WTC11 (cell line): ENCODE measurements at regions not wholly inside any gene's neighbourhood (a gene's known extent, or its start where the extent isn't known, plus 50 kb on each side); places are given as distances from the start of the nearest gene placed in this dataset.

Experiments used
- MAX ChIP-seq: sonication (generic); formaldehyde crosslinking; IDR thresholded peaks from 2 replicates; pipeline ENCODE4 v1.8.0; 2022; ENCODE audit warnings: mild to moderate bottlenecking, missing genetic modification reagents
- USF2 ChIP-seq: sonication (generic); formaldehyde crosslinking; IDR thresholded peaks from 2 replicates; pipeline ENCODE4 v1.8.1; 2023; ENCODE audit warnings: mild to moderate bottlenecking, missing genetic modification reagents, moderate library complexity
- ZNF263 ChIP-seq: sonication (generic); formaldehyde crosslinking; IDR thresholded peaks from 2 replicates; pipeline ENCODE4 v1.8.1; 2022; ENCODE audit warnings: low read depth, mild to moderate bottlenecking, moderate library complexity, missing genetic modification reagents
- ZNF317 ChIP-seq: sonication (generic); formaldehyde crosslinking; IDR thresholded peaks from 2 replicates; pipeline ENCODE4 v1.8.1; 2023; ENCODE audit warnings: low read depth, mild to moderate bottlenecking, moderate library complexity, missing genetic modification reagents, borderline replicate concordance
- TF ChIP-seq, protein P1 (sequence below): fragments of 200-600 bp; IDR thresholded peaks from 2 replicates; pipeline ENCODE4 v1.8.0; 2022; ENCODE audit warnings: antibody characterized with exemption
- TF ChIP-seq, protein P2 (sequence below): sonication (generic); formaldehyde crosslinking; IDR thresholded peaks from 2 replicates; pipeline ENCODE4 v1.8.0; 2022; ENCODE audit warnings: missing genetic modification reagents
- TF ChIP-seq, protein P3 (sequence below): sonication (generic); formaldehyde crosslinking; IDR thresholded peaks from 2 replicates; pipeline ENCODE4 v1.8.1; 2022; ENCODE audit warnings: low read depth, missing genetic modification reagents, borderline replicate concordance
- TF ChIP-seq, protein P4 (sequence below): fragments of 250-450 bp; sonication (Bioruptor Pico); IDR thresholded peaks from 2 replicates; pipeline ENCODE4 v2.1.2; 2022; ENCODE audit warnings: mild to moderate bottlenecking, moderate library complexity

DNA sequence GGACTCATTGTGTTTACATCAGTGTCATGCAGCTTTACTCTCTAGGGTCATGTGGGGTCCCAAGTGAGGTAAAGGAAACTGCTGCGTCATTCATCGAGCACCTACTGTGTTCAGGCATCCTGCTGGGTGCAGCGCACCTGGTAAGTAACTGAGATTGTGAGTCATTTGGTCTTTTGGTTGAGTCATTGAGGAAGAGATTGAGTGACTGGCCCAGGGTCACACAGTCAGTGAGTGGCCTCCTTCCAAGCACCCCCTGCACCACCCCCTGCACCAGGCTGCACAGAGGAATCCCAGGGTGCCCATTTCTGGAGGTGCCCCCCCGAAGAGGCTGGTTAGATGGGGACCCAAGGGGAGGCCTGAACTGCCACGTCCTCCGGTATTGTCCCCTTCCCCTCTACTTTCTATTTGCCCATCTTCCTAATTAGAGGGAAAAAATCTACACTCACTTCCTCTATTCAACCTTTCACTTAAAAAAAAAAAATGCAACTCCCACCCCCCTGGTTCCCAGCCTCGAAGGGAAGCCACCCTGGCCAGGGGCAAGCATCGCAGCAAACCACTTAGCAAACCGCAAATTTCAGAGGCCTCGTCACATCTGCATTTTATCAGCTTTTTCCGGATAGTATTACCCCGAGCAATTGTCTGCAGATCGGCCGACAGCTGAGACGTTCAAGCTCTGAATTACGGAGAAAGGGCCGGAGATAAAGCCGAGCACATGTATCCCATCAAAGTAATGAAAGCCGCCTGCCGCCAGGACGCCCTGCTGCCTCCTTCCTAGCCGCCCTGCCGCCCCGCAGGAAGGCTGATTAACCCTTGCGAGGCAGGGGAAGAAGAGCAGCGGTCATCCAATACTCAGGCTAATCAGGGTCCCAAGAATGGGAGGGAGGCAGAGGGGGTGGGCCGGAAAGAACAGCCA, 96.3 kb upstream of the MSX1 start:
- TF ChIP-seq ZNF317 (peak; percentile 68), ZNF263 (CRISPR knock-in tag) (no peak), USF2 (CRISPR knock-in tag) (no peak), MAX (CRISPR knock-in tag) (peak; percentile 59; the same call in 1 of the 2 replicates)
- TF ChIP-seq, protein P1, sequence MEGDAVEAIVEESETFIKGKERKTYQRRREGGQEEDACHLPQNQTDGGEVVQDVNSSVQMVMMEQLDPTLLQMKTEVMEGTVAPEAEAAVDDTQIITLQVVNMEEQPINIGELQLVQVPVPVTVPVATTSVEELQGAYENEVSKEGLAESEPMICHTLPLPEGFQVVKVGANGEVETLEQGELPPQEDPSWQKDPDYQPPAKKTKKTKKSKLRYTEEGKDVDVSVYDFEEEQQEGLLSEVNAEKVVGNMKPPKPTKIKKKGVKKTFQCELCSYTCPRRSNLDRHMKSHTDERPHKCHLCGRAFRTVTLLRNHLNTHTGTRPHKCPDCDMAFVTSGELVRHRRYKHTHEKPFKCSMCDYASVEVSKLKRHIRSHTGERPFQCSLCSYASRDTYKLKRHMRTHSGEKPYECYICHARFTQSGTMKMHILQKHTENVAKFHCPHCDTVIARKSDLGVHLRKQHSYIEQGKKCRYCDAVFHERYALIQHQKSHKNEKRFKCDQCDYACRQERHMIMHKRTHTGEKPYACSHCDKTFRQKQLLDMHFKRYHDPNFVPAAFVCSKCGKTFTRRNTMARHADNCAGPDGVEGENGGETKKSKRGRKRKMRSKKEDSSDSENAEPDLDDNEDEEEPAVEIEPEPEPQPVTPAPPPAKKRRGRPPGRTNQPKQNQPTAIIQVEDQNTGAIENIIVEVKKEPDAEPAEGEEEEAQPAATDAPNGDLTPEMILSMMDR, result no peak
- TF ChIP-seq, protein P2, sequence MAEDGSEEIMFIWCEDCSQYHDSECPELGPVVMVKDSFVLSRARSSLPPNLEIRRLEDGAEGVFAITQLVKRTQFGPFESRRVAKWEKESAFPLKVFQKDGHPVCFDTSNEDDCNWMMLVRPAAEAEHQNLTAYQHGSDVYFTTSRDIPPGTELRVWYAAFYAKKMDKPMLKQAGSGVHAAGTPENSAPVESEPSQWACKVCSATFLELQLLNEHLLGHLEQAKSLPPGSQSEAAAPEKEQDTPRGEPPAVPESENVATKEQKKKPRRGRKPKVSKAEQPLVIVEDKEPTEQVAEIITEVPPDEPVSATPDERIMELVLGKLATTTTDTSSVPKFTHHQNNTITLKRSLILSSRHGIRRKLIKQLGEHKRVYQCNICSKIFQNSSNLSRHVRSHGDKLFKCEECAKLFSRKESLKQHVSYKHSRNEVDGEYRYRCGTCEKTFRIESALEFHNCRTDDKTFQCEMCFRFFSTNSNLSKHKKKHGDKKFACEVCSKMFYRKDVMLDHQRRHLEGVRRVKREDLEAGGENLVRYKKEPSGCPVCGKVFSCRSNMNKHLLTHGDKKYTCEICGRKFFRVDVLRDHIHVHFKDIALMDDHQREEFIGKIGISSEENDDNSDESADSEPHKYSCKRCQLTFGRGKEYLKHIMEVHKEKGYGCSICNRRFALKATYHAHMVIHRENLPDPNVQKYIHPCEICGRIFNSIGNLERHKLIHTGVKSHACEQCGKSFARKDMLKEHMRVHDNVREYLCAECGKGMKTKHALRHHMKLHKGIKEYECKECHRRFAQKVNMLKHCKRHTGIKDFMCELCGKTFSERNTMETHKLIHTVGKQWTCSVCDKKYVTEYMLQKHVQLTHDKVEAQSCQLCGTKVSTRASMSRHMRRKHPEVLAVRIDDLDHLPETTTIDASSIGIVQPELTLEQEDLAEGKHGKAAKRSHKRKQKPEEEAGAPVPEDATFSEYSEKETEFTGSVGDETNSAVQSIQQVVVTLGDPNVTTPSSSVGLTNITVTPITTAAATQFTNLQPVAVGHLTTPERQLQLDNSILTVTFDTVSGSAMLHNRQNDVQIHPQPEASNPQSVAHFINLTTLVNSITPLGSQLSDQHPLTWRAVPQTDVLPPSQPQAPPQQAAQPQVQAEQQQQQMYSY (CRISPR knock-in tag), result no peak
- TF ChIP-seq, protein P3, sequence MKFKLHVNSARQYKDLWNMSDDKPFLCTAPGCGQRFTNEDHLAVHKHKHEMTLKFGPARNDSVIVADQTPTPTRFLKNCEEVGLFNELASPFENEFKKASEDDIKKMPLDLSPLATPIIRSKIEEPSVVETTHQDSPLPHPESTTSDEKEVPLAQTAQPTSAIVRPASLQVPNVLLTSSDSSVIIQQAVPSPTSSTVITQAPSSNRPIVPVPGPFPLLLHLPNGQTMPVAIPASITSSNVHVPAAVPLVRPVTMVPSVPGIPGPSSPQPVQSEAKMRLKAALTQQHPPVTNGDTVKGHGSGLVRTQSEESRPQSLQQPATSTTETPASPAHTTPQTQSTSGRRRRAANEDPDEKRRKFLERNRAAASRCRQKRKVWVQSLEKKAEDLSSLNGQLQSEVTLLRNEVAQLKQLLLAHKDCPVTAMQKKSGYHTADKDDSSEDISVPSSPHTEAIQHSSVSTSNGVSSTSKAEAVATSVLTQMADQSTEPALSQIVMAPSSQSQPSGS (CRISPR knock-in tag), result no peak
- TF ChIP-seq, protein P4, sequence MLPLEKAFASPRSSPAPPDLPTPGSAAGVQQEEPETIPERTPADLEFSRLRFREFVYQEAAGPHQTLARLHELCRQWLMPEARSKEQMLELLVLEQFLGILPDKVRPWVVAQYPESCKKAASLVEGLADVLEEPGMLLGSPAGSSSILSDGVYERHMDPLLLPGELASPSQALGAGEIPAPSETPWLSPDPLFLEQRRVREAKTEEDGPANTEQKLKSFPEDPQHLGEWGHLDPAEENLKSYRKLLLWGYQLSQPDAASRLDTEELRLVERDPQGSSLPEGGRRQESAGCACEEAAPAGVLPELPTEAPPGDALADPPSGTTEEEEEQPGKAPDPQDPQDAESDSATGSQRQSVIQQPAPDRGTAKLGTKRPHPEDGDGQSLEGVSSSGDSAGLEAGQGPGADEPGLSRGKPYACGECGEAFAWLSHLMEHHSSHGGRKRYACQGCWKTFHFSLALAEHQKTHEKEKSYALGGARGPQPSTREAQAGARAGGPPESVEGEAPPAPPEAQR (CRISPR knock-in tag), result no peak
